ENCODE measurements at regions not wholly inside any gene's neighbourhood (a gene's known extent, or its start where the extent isn't known, plus 50 kb on each side); places are given as distances from the start of the nearest gene placed in this dataset.
"Not testable (repeated sequence)": the region's sequence is repeated elsewhere in the genome, so short reads cannot be mapped to it uniquely, and the experiment has no call there.

GRCh38 chr2:201568217-201568820 lies 75.0 kb downstream of the TMEM237 start:
- no peak for DNase-seq (ENCODE audit: low spot score)

- DNase-seq (ENCODE audit: low spot score), result no peak
These were observed 84.1 kb downstream of the TMEM237 start for GRCh38 chr2:201559067-201559710.

GRCh38 chr2:201558665-201559064 lies 84.6 kb downstream of the TMEM237 start:
- DNase-seq (ENCODE audit: low spot score), result no peak

GRCh38 chr2:201558232-201558631 lies 85.1 kb downstream of the TMEM237 start:
- no peak for DNase-seq (ENCODE audit: low spot score)

- no peak for DNase-seq (ENCODE audit: low spot score)
These were observed 91.4 kb downstream of the TMEM237 start for GRCh38 chr2:201551901-201552300.

GRCh38 chr2:201546576-201546975 lies 95.0 kb downstream of the STRADB start:
- DNase-seq (ENCODE audit: low spot score), result no peak

- DNase-seq (ENCODE audit: low spot score), result no peak
These were observed 90.8 kb downstream of the STRADB start for GRCh38 chr2:201542291-201542690.

- DNase-seq (ENCODE audit: low spot score), result not testable (repeated sequence)
These were observed 87.7 kb downstream of the STRADB start for GRCh38 chr2:201539271-201539670.

GRCh38 chr2:201538025-201538424 lies 86.5 kb downstream of the STRADB start:
- no peak for DNase-seq (ENCODE audit: low spot score)

GRCh38 chr2:201536754-201537153 lies 85.2 kb downstream of the STRADB start:
- DNase-seq (ENCODE audit: low spot score), result no peak

- no peak for DNase-seq (ENCODE audit: low spot score)
These were observed 84.5 kb downstream of the STRADB start for GRCh38 chr2:201536046-201536445.

GRCh38 chr2:201532686-201533304 lies 81.3 kb downstream of the STRADB start:
- peak; percentile 86 for DNase-seq (ENCODE audit: low spot score)
